22Rv1 (cell line): ENCODE measurements at regions not wholly inside any gene's neighbourhood (a gene's known extent, or its start where the extent isn't known, plus 50 kb on each side); places are given as distances from the start of the nearest gene placed in this dataset.

Source experiments
- ZFX ChIP-seq: fragments of 450-650 bp; IDR thresholded peaks from 2 replicates; pipeline ENCODE4 v1.6.1; 2017; ENCODE audit warnings: antibody characterized with exemption, borderline replicate concordance
- TF ChIP-seq, protein P1 (sequence below): fragments of 450-650 bp; IDR thresholded peaks from 2 replicates; pipeline ENCODE4 v1.5.1; 2017; ENCODE audit warnings: mild to moderate bottlenecking

DNA sequence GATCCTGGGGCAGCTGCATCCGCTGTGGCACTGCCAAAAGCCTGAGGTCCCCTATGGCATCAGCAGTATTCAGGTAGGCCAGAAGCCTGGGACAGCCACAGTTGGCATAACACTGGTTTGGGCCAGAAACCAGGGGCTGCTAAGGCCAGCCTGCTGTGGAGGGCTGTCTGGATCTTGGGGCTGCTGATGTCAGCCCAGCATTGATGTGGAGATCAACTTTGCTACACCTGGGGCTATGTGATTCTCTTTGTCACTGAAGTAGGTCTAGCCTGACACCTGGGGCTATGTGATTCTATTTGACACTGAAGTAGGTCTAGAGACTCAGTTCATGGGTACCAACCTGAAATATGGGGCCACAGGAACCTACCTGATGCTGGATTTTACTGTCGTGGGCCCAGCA lies 411.5 kb downstream of the RASEF start:
- TF ChIP-seq, protein P1, sequence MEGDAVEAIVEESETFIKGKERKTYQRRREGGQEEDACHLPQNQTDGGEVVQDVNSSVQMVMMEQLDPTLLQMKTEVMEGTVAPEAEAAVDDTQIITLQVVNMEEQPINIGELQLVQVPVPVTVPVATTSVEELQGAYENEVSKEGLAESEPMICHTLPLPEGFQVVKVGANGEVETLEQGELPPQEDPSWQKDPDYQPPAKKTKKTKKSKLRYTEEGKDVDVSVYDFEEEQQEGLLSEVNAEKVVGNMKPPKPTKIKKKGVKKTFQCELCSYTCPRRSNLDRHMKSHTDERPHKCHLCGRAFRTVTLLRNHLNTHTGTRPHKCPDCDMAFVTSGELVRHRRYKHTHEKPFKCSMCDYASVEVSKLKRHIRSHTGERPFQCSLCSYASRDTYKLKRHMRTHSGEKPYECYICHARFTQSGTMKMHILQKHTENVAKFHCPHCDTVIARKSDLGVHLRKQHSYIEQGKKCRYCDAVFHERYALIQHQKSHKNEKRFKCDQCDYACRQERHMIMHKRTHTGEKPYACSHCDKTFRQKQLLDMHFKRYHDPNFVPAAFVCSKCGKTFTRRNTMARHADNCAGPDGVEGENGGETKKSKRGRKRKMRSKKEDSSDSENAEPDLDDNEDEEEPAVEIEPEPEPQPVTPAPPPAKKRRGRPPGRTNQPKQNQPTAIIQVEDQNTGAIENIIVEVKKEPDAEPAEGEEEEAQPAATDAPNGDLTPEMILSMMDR = no peak
- no peak for TF ChIP-seq ZFX
